GM04503 (cell line): ENCODE measurements at regions not wholly inside any gene's neighbourhood (a gene's known extent, or its start where the extent isn't known, plus 50 kb on each side); places are given as distances from the start of the nearest gene placed in this dataset.

ENCODE experiments used
- DNase-seq: peaks from one replicate; pipeline ENCODE4 v3.0.0-alpha.2; 2012; ENCODE audit warnings: low read depth

- no peak for DNase-seq
Observed at GRCh38 chr17:45720386-45720785, 63.7 kb upstream of the CRHR1 start.

- DNase-seq: no peak
Observed at GRCh38 chr17:45722161-45722560, 62.0 kb upstream of the CRHR1 start.

- DNase-seq: no peak
Observed at GRCh38 chr17:45729294-45729907, 54.7 kb upstream of the CRHR1 start.

- DNase-seq: no peak
Observed at GRCh38 chr17:45730192-45730591, 53.9 kb upstream of the CRHR1 start.

- no peak for DNase-seq
Observed at GRCh38 chr17:45731459-45731858, 52.7 kb upstream of the CRHR1 start.

- DNase-seq: no peak
Observed at GRCh38 chr17:45732926-45733505, 51.1 kb upstream of the CRHR1 start.

- DNase-seq: no peak
Observed at GRCh38 chr17:45733781-45734180, 50.3 kb upstream of the CRHR1 start.
